Stomach (tissue), 4 donors: ENCODE measurements at regions not wholly inside any gene's neighbourhood (a gene's known extent, or its start where the extent isn't known, plus 50 kb on each side); places are given as distances from the start of the nearest gene placed in this dataset.

Source experiments
- CTCF ChIP-seq, 7 experiments: fragments of 450-650 bp in 4 of 7; fragments of 200-600 bp in 3 of 7; sonication (generic) in 3 of 7; IDR thresholded peaks; one replicate each; pipeline ENCODE4 v1.5.1; 2016 to 2019; ENCODE audit warnings: antibody characterized with exemption in 7 of 7, control low read depth in 2 of 7, mild to moderate bottlenecking in 1 of 7
- POLR2A ChIP-seq, 4 donors: fragments of 450-650 bp; IDR thresholded peaks; one replicate each; pipeline ENCODE4 v1.6.1; 2016; ENCODE audit warnings: antibody characterized with exemption in 4 of 4, control low read depth in 2 of 4, mild to moderate bottlenecking in 1 of 4, moderate library complexity in 1 of 4

GRCh38 chr5:7250004-7250403 lies 145.9 kb upstream of the ADCY2 start:
- TF ChIP-seq CTCF (IDR thresholded peaks at IDR 0.05) (no peak), POLR2A (IDR thresholded peaks at IDR 0.05) (no peak)
